Heart right ventricle (tissue), 16 donors: ENCODE measurements at regions not wholly inside any gene's neighbourhood (a gene's known extent, or its start where the extent isn't known, plus 50 kb on each side); places are given as distances from the start of the nearest gene placed in this dataset.
"Not testable (repeated sequence)": the region's sequence is repeated elsewhere in the genome, so short reads cannot be mapped to it uniquely, and the experiment has no call there.

Source experiments
- ATAC-seq, 8 donors: fragments of 200-7000 bp; cut with Tn5 transposase; one replicate each; pipeline ENCODE4 v1.9.1; 2020; ENCODE audit warnings: mild to moderate bottlenecking in 8 of 8, moderate library complexity in 8 of 8, moderate number of reproducible peaks in 1 of 8
- DNase-seq, 2 donors: peaks; one replicate each; pipeline ENCODE4 v3.0.0-alpha.2; 2020
- H3K27ac ChIP-seq, 10 donors: fragments of 200-600 bp; sonication (generic) in 2 of 10; one replicate each; pipeline versions ENCODE4 v1.5.0 to v1.8.0; 2020 to 2022; ENCODE audit warnings: mild to moderate bottlenecking in 3 of 10
- H3K27me3 ChIP-seq, 7 donors: fragments of 200-600 bp; one replicate each; pipeline ENCODE4 v1.8.0; 2021 to 2022; ENCODE audit warnings: mild to moderate bottlenecking in 2 of 7
- H3K36me3 ChIP-seq, 9 donors: fragments of 200-600 bp; sonication (generic) in 1 of 9; one replicate each; pipeline versions ENCODE4 v1.5.0 to v1.8.0; 2020 to 2022; ENCODE audit warnings: mild to moderate bottlenecking in 2 of 9
- H3K4me1 ChIP-seq, 9 donors: fragments of 200-600 bp; sonication (generic) in 1 of 9; one replicate each; pipeline versions ENCODE4 v1.5.0 to v1.8.0; 2020 to 2022; ENCODE audit warnings: mild to moderate bottlenecking in 4 of 9
- H3K4me3 ChIP-seq, 10 donors: fragments of 200-600 bp; sonication (generic) in 2 of 10; one replicate each; pipeline versions ENCODE4 v1.5.0 to v1.8.0; 2020 to 2022; ENCODE audit warnings: mild to moderate bottlenecking in 7 of 10, moderate library complexity in 2 of 10
- H3K9me3 ChIP-seq, 11 donors: fragments of 200-600 bp in 10 of 11; sonication (generic) in 2 of 11; one replicate each; pipeline versions ENCODE4 v1.5.0 to v1.8.0; 2013 to 2022; ENCODE audit warnings: mild to moderate bottlenecking in 2 of 11, control low read depth in 1 of 11, moderate library complexity in 1 of 11
- whole genome bisulfite sequencing, 2 donors: extraction: QIAGEN DNeasy Blood & Tissue Kit; methylation state at CpG; one replicate each; pipeline ENCODE4 v1.1.7; 2013; ENCODE audit warnings: inconsistent platforms in 1 of 2; 5-methylcytosine and 5-hydroxymethylcytosine counted together
- intact Hi-C, 10 donors: fragments of 100-400 bp; cut with DNase I; formaldehyde crosslinking; loops; one replicate each; pipeline versions ENCODE4 v1.11.1 to v1.14.2; 2022
- TF ChIP-seq, protein P1 (sequence below), 9 donors: fragments of 200-600 bp; sonication (generic) in 2 of 9; IDR thresholded peaks; one replicate each; pipeline versions ENCODE4 v1.5.0 to v1.8.0; 2021 to 2022; ENCODE audit warnings: antibody characterized with exemption in 9 of 9, mild to moderate bottlenecking in 5 of 9, moderate library complexity in 1 of 9
- donor health status: Arrhythmogenic right ventricular cardiomyopathy.
- donor health status: ischemic (EF 13 %, LVEDD 7.1; RV severe dilation, severe dysfunction).
- donor health status: healthy with polysubstance abuse.
- donor health status: DM: no; HTN: yes; CAD: no.
- donor health status: DM: no; HTN: no; CAD: no.
- donor health status: ischemic (EF 25% LVEDD 6.9; RV normal size, moderate dysfunction).
- donor health status: ischemic (EF 25% LVEDD 5.7; RV mildly dilated, moderate dysfunction).
- donor health status: healthy.
- donor health status: DM: yes; HTN: yes; CAD: no.
- donor health status: Ischemic cardiomyopathy.
- donor health status: ischemic (EF 35%, LVEDD 5.7; RV mildly dilated, moderate dysfunction).
- donor health status: nonischemic (EF 11% LVEDD 7.7; RV severe dilation, severe dysfunction).
- donor health status: DM: yes; HTN: yes; CAD: no.
- donor health status: PGD.
- donor health status: ischemic (EF 29% LVEDD 5.4; RV normal size, mild dysfunction).
- donor health status: nonischemic (EF 23%, LVEDD 6.1; RV moderate dilation, normal function).

- DNase-seq, H3K27me3 ChIP-seq, H3K36me3 ChIP-seq, H3K4me3 ChIP-seq, intact Hi-C loops, H3K27ac ChIP-seq, ATAC-seq, H3K4me1 ChIP-seq: not testable (repeated sequence)
- H3K9me3 ChIP-seq, result peaks cover 0 to 22% (median 0%) of the 10 kb centered on the region in 11 donors
- WGBS, 2 donors, result 91 to 97% methylated on average over 1 to 2 of the region's 3 CpGs
Measured at GRCh38 chrX:134045372-134045771, 60.0 kb upstream of the GPC3 start.

GRCh38 chrX:134067107-134067506 is 81.7 kb upstream of the GPC3 start:
- 93 to 98% methylated on average over 3 of the region's 3 CpGs for WGBS, 2 donors
- intact Hi-C loops, H3K27ac ChIP-seq, H3K4me3 ChIP-seq, ATAC-seq, H3K36me3 ChIP-seq, DNase-seq, H3K4me1 ChIP-seq, H3K9me3 ChIP-seq: not testable (repeated sequence)
- peaks cover 0 to 11% (median 0%) of the 10 kb centered on the region in 7 donors for H3K27me3 ChIP-seq

GRCh38 chrX:134071899-134072298 is 86.5 kb upstream of the GPC3 start:
- H3K27me3 ChIP-seq, H3K4me3 ChIP-seq, H3K27ac ChIP-seq, intact Hi-C loops, H3K4me1 ChIP-seq, H3K36me3 ChIP-seq, DNase-seq, ATAC-seq: not testable (repeated sequence)
- H3K9me3 ChIP-seq, result peaks cover 0 to 12% (median 0%) of the 10 kb centered on the region in 11 donors
- 43 to 62% methylated on average over 6 of the region's 6 CpGs for WGBS, 2 donors

- H3K9me3 ChIP-seq, result peaks cover 0 to 12% (median 0%) of the 10 kb centered on the region in 11 donors
- H3K4me3 ChIP-seq, result no peak overlapping the region
- H3K4me1 ChIP-seq, result no peaks in the 10 kb centered on the region
- no peak for DNase-seq
- H3K36me3 ChIP-seq, result no peaks in the 10 kb centered on the region
- intact Hi-C loops, result no loop called here
- ATAC-seq, result no peak
- H3K27me3 ChIP-seq, result no peaks in the 10 kb centered on the region
- TF ChIP-seq, protein P1, sequence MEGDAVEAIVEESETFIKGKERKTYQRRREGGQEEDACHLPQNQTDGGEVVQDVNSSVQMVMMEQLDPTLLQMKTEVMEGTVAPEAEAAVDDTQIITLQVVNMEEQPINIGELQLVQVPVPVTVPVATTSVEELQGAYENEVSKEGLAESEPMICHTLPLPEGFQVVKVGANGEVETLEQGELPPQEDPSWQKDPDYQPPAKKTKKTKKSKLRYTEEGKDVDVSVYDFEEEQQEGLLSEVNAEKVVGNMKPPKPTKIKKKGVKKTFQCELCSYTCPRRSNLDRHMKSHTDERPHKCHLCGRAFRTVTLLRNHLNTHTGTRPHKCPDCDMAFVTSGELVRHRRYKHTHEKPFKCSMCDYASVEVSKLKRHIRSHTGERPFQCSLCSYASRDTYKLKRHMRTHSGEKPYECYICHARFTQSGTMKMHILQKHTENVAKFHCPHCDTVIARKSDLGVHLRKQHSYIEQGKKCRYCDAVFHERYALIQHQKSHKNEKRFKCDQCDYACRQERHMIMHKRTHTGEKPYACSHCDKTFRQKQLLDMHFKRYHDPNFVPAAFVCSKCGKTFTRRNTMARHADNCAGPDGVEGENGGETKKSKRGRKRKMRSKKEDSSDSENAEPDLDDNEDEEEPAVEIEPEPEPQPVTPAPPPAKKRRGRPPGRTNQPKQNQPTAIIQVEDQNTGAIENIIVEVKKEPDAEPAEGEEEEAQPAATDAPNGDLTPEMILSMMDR (IDR thresholded peaks at IDR 0.05), result no peak
- 82 to 91% methylated on average over 2 of the region's 2 CpGs for WGBS, 2 donors
- no peak overlapping the region for H3K27ac ChIP-seq
Measured at GRCh38 chrX:134073341-134073740, 87.9 kb upstream of the GPC3 start.

- Histone ChIP-seq H3K4me1 (no peaks in the 10 kb centered on the region), H3K27ac (no peak overlapping the region), H3K9me3 (peaks cover 0 to 12% (median 0%) of the 10 kb centered on the region in 11 donors), H3K27me3 (no peaks in the 10 kb centered on the region), H3K4me3 (no peak overlapping the region), H3K36me3 (no peaks in the 10 kb centered on the region)
- intact Hi-C loops, result no loop called here
- DNase-seq (no peak), ATAC-seq (no peak)
- TF ChIP-seq, protein P1 (IDR thresholded peaks at IDR 0.05), result no peak
- WGBS, 2 donors, result 79 to 93% methylated on average over 3 of the region's 3 CpGs
Measured at GRCh38 chrX:134074151-134074550, 88.8 kb upstream of the GPC3 start.

- no peak for DNase-seq
Measured at GRCh38 chrX:134075894-134076718, 90.7 kb upstream of the GPC3 start.

More at GRCh38 chrX:134075894-134076718, 90.7 kb upstream of the GPC3 start:
- no peak overlapping the region for H3K4me3 ChIP-seq
- no peaks in the 10 kb centered on the region for H3K36me3 ChIP-seq
- H3K27ac ChIP-seq, result no peak overlapping the region
- no peak for ATAC-seq
- TF ChIP-seq, protein P1 (IDR thresholded peaks at IDR 0.05), result no peak
- H3K9me3 ChIP-seq, result peaks cover 0 to 16% (median 0%) of the 10 kb centered on the region in 11 donors
- no peaks in the 10 kb centered on the region for H3K4me1 ChIP-seq
- no peaks in the 10 kb centered on the region for H3K27me3 ChIP-seq
- WGBS, 2 donors, result 89 to 92% methylated on average over 26 of the region's 26 CpGs
- intact Hi-C loops, result no loop called here
